C4-2B (cell line): ENCODE measurements at regions not wholly inside any gene's neighbourhood (a gene's known extent, or its start where the extent isn't known, plus 50 kb on each side); places are given as distances from the start of the nearest gene placed in this dataset.

Source experiments
- H3K27ac ChIP-seq: fragments of 450-650 bp; 2 replicates; pipeline ENCODE4 v1.5.1; 2017
- ZFX ChIP-seq: fragments of 450-650 bp; IDR thresholded peaks from 2 replicates; pipeline ENCODE4 v1.6.1; 2017
- TF ChIP-seq, protein P1 (sequence below): fragments of 450-650 bp; conservative IDR thresholded peaks from 2 replicates; pipeline ENCODE4 v1.5.1; 2017; ENCODE audit warnings: mild to moderate bottlenecking

DNA sequence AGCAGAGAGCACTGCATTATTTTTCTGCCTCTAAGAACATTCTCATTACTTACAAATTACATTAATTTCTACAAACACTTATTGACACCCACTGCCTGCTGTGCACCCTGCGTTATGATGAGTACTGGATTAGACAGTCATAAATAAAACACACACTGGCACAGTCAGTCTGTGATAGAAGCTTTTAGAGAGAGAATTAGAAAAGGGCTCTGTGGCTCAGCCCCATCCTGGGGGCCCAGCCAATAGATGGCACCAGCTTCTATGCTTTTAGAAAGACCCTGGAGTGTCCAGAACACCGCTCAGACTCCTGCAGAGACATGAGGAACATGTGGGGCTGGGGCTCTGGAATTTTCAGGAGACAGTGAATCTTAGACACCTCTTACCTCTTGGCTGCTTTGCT is 61.0 kb upstream of the RAPGEF1 start:
- H3K27ac ChIP-seq = no peak overlapping the region
- TF ChIP-seq, protein P1, sequence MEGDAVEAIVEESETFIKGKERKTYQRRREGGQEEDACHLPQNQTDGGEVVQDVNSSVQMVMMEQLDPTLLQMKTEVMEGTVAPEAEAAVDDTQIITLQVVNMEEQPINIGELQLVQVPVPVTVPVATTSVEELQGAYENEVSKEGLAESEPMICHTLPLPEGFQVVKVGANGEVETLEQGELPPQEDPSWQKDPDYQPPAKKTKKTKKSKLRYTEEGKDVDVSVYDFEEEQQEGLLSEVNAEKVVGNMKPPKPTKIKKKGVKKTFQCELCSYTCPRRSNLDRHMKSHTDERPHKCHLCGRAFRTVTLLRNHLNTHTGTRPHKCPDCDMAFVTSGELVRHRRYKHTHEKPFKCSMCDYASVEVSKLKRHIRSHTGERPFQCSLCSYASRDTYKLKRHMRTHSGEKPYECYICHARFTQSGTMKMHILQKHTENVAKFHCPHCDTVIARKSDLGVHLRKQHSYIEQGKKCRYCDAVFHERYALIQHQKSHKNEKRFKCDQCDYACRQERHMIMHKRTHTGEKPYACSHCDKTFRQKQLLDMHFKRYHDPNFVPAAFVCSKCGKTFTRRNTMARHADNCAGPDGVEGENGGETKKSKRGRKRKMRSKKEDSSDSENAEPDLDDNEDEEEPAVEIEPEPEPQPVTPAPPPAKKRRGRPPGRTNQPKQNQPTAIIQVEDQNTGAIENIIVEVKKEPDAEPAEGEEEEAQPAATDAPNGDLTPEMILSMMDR = no peak
- TF ChIP-seq ZFX = no peak

DNA sequence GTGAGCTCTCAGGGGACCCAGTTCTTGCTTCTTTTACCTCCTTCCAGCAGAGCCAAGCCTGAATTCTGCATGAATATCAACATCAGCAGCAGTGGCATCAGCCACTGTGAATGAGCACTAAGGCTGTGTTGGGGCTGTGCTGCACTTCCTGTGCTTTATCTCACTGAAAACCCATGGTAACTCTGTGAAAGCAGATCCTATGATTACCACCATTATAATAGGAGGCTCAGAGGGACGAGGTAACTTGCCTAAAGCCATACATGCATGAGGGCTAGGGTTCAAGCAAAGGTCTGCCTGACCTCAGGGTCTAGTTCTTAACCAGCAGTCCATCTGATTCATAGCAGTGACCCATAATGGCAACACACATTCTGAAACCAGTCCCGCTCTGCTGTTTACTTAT is 60.5 kb upstream of the RAPGEF1 start:
- TF ChIP-seq, protein P1 = no peak
- TF ChIP-seq ZFX = no peak
- no peak overlapping the region for H3K27ac ChIP-seq

DNA sequence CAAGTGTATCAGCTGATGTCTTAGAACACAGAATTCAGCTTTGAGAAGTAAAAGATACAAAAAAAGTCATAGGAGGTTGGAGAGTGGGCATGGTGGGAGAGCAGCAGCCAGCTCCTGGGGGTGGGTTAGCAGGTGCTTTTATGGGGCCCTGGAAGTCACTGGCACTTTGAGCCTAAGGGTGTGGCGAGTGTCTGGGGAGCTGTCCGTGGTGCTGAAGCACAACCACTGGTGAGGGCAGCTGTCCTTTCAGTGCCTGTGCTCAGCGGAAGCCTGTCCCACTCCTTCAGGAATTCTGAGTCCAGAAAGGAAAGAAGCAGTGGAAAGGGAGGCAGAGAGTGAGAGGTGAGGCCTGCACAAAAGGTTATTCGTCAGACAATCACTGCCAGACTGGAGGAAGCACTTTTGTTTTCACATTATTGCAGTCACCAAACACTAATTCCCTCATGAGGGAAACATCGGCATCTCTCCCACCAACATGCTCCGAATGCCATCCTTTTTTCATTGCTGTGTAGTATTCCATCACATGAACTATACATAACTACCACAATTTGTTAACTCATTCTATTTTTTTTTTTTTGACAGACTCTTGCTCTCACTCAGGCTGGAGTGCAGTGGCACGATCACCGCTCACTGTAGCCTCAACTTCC is 59.4 kb upstream of the RAPGEF1 start:
- no peak for TF ChIP-seq ZFX
- TF ChIP-seq, protein P1 = no peak
- H3K27ac ChIP-seq = no peak overlapping the region

DNA sequence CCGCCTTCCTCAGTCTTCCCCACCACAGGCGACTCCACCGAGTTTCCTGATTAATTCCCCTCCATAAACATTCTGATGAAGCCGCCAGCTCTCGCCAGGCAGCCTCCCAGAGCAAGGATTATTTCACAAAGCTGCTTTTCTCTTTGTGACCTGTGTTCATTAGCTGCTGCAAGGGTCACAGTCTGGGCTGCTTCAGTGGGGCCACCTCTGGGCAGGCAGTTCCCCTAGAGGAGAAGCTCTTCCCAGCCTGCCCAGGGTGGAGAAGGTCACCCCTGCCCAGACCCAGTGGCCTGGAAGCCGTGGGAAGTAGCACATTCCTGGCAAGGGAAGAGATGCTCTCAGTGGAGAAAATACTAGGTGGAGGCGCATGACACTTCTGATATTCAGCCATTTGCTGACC is 58.4 kb upstream of the RAPGEF1 start:
- no peak for TF ChIP-seq ZFX
- H3K27ac ChIP-seq = no peak overlapping the region

DNA sequence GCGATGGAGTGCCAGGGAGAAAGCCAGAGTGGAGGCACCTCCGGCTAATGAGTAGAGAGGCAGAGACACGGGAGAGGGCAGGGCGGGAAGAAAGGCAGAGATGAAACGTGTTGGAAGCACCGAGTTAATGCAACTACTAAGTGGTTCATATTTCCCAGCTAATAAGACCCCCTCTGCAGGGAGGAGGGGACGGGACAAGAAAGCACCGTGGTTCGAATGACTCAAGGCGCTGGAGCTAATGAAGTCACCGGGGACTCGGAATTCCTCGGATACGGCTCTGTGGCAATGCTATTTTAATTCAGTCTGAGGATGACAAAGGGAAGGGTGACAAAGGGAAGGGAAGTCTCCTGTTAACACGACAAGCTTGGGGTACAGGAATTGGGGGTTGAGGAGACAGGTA is 54.5 kb upstream of the RAPGEF1 start:
- H3K27ac ChIP-seq = no peak overlapping the region
- TF ChIP-seq, protein P1 = no peak
- TF ChIP-seq ZFX = no peak

DNA sequence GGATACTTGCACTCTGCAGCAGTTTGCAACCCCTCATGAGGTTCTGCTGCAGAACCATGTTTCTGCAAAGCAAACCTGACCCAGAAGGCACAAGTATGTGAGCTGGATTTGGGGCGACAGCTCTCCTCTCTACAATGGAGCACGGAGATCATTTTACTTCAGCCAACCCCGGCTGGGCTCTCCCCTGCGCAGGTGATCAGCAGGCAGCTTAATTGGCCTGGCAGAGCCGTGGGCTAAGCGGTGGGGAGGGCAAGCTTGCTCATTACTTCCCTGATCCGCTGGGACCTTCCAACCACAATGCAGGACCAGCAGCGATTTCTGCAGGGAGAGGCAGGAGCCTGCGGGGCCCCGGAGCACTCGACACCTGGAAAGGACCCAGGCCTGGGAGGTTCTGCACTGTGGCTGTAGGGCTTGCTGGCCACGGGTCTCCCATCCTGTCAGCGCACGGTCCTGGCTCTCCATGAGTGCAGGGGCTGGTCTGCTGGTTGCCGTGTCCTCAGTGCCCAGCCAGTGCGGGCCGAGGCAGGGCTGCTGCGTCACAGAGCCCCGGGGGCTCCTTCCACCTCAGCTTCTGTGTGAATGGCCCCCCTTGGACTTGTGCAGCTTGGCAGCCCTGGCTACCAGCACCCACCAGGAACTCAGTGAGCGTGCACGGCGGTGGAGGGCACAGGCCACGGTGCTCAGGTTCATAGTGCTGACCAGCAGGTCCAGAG is 51.8 kb upstream of the RAPGEF1 start:
- H3K27ac ChIP-seq = no peak overlapping the region
- TF ChIP-seq, protein P1 = no peak
- TF ChIP-seq ZFX = no peak
